T-helper 2 cell treated with Interferon-gamma antibody and Interleukin-4, amounts not matched to agents 5 μg/mL and 100 μg/mL, for 36 hours (primary cell): ENCODE measurements at regions not wholly inside any gene's neighbourhood (a gene's known extent, or its start where the extent isn't known, plus 50 kb on each side); places are given as distances from the start of the nearest gene placed in this dataset.

ENCODE experiments used
- DNase-seq: peaks from one replicate; pipeline ENCODE4 v3.0.0; 2021; ENCODE audit warnings: low spot score
- H3K27ac Mint-ChIP-seq: one replicate; pipeline ENCODE4 v1.8.0; 2021; ENCODE audit warnings: mild to moderate bottlenecking, mixed read lengths
- H3K27me3 Mint-ChIP-seq: one replicate; pipeline ENCODE4 v1.8.0; 2021; ENCODE audit warnings: low read depth, mixed read lengths
- H3K36me3 Mint-ChIP-seq: one replicate; pipeline ENCODE4 v1.8.0; 2021; ENCODE audit warnings: low read depth, mixed read lengths
- H3K4me1 Mint-ChIP-seq: one replicate; pipeline ENCODE4 v1.8.0; 2021; ENCODE audit warnings: low read depth, mixed read lengths
- H3K4me3 Mint-ChIP-seq: one replicate; pipeline ENCODE4 v1.8.0; 2022; ENCODE audit warnings: mild to moderate bottlenecking, moderate library complexity, mixed read lengths
- H3K9me3 Mint-ChIP-seq: one replicate; pipeline ENCODE4 v1.8.0; 2021; ENCODE audit warnings: mixed read lengths

- Mint-ChIP-seq H3K36me3 (no peaks in the 10 kb centered on the region), H3K27me3 (no peaks in the 10 kb centered on the region), H3K4me1 (no peaks in the 10 kb centered on the region), H3K4me3 (no peak overlapping the region), H3K27ac (no peak overlapping the region), H3K9me3 (no peaks in the 10 kb centered on the region)
- no peak for DNase-seq
Observed at GRCh38 chr4:173698557-173699262, 168.7 kb upstream of the HAND2 start.

GRCh38 chr4:173697840-173698239 lies 167.8 kb upstream of the HAND2 start:
- no peaks in the 10 kb centered on the region for H3K4me1 Mint-ChIP-seq
- no peaks in the 10 kb centered on the region for H3K36me3 Mint-ChIP-seq
- no peak overlapping the region for H3K27ac Mint-ChIP-seq
- H3K9me3 Mint-ChIP-seq = no peaks in the 10 kb centered on the region
- DNase-seq = no peak
- H3K27me3 Mint-ChIP-seq = no peaks in the 10 kb centered on the region
- H3K4me3 Mint-ChIP-seq = no peak overlapping the region

- H3K27me3 Mint-ChIP-seq = no peaks in the 10 kb centered on the region
- no peaks in the 10 kb centered on the region for H3K9me3 Mint-ChIP-seq
- H3K27ac Mint-ChIP-seq = no peak overlapping the region
- H3K4me1 Mint-ChIP-seq = no peaks in the 10 kb centered on the region
- no peaks in the 10 kb centered on the region for H3K36me3 Mint-ChIP-seq
- no peak overlapping the region for H3K4me3 Mint-ChIP-seq
- DNase-seq = no peak
Observed at GRCh38 chr4:173696551-173696950, 166.5 kb upstream of the HAND2 start.

- H3K36me3 Mint-ChIP-seq = no peaks in the 10 kb centered on the region
- DNase-seq = no peak
- no peaks in the 10 kb centered on the region for H3K9me3 Mint-ChIP-seq
- H3K4me1 Mint-ChIP-seq = no peaks in the 10 kb centered on the region
- H3K27ac Mint-ChIP-seq = no peak overlapping the region
- H3K27me3 Mint-ChIP-seq = no peaks in the 10 kb centered on the region
- no peak overlapping the region for H3K4me3 Mint-ChIP-seq
Observed at GRCh38 chr4:173696011-173696410, 166.0 kb upstream of the HAND2 start.

GRCh38 chr4:173685831-173686210 lies 155.8 kb upstream of the HAND2 start:
- DNase-seq = no peak
- no peaks in the 10 kb centered on the region for H3K27me3 Mint-ChIP-seq

GRCh38 chr4:173685165-173685830 lies 155.3 kb upstream of the HAND2 start:
- Mint-ChIP-seq H3K4me1 (no peaks in the 10 kb centered on the region), H3K4me3 (no peak overlapping the region), H3K27me3 (no peaks in the 10 kb centered on the region), H3K9me3 (no peaks in the 10 kb centered on the region), H3K36me3 (no peaks in the 10 kb centered on the region), H3K27ac (no peak overlapping the region)
- no peak for DNase-seq

More at GRCh38 chr4:173685831-173686210, 155.8 kb upstream of the HAND2 start:
- H3K36me3 Mint-ChIP-seq = no peaks in the 10 kb centered on the region
- H3K4me1 Mint-ChIP-seq = no peaks in the 10 kb centered on the region
- H3K9me3 Mint-ChIP-seq = no peaks in the 10 kb centered on the region
- no peak overlapping the region for H3K27ac Mint-ChIP-seq
- H3K4me3 Mint-ChIP-seq = no peak overlapping the region

GRCh38 chr4:173684223-173684622 lies 154.2 kb upstream of the HAND2 start:
- no peak overlapping the region for H3K4me3 Mint-ChIP-seq
- H3K4me1 Mint-ChIP-seq = no peaks in the 10 kb centered on the region
- no peaks in the 10 kb centered on the region for H3K9me3 Mint-ChIP-seq
- no peak overlapping the region for H3K27ac Mint-ChIP-seq
- H3K36me3 Mint-ChIP-seq = no peaks in the 10 kb centered on the region
- no peak for DNase-seq
- H3K27me3 Mint-ChIP-seq = no peaks in the 10 kb centered on the region

- Mint-ChIP-seq H3K9me3 (no peaks in the 10 kb centered on the region), H3K4me3 (no peak overlapping the region), H3K36me3 (no peaks in the 10 kb centered on the region), H3K27ac (no peak overlapping the region), H3K4me1 (no peaks in the 10 kb centered on the region), H3K27me3 (no peaks in the 10 kb centered on the region)
- DNase-seq = no peak
Observed at GRCh38 chr4:173682609-173683008, 152.6 kb upstream of the HAND2 start.

GRCh38 chr4:173680278-173680677 lies 150.2 kb upstream of the HAND2 start:
- Mint-ChIP-seq H3K27ac (no peak overlapping the region), H3K27me3 (no peaks in the 10 kb centered on the region), H3K9me3 (no peaks in the 10 kb centered on the region), H3K4me3 (no peak overlapping the region), H3K36me3 (no peaks in the 10 kb centered on the region), H3K4me1 (no peaks in the 10 kb centered on the region)
- DNase-seq = no peak

- Mint-ChIP-seq H3K9me3 (no peaks in the 10 kb centered on the region), H3K4me3 (no peak overlapping the region), H3K36me3 (no peaks in the 10 kb centered on the region), H3K27me3 (no peaks in the 10 kb centered on the region), H3K27ac (no peak overlapping the region), H3K4me1 (no peaks in the 10 kb centered on the region)
- no peak for DNase-seq
Observed at GRCh38 chr4:173675446-173675845, 145.4 kb upstream of the HAND2 start.

- Mint-ChIP-seq H3K4me1 (no peaks in the 10 kb centered on the region), H3K27ac (no peak overlapping the region), H3K36me3 (no peaks in the 10 kb centered on the region), H3K4me3 (no peak overlapping the region), H3K9me3 (peaks cover 6% of the 10 kb centered on the region), H3K27me3 (no peaks in the 10 kb centered on the region)
- DNase-seq = no peak
Observed at GRCh38 chr4:173669460-173670179, 139.6 kb upstream of the HAND2 start.

- DNase-seq = no peak
- Mint-ChIP-seq H3K36me3 (no peaks in the 10 kb centered on the region), H3K4me3 (no peak overlapping the region), H3K4me1 (no peaks in the 10 kb centered on the region), H3K27me3 (no peaks in the 10 kb centered on the region), H3K9me3 (no peaks in the 10 kb centered on the region), H3K27ac (no peak overlapping the region)
Observed at GRCh38 chr4:173661001-173661400, 131.0 kb upstream of the HAND2 start.

- no peaks in the 10 kb centered on the region for H3K36me3 Mint-ChIP-seq
- no peak for DNase-seq
- no peak overlapping the region for H3K4me3 Mint-ChIP-seq
- no peaks in the 10 kb centered on the region for H3K4me1 Mint-ChIP-seq
- no peak overlapping the region for H3K27ac Mint-ChIP-seq
- no peaks in the 10 kb centered on the region for H3K27me3 Mint-ChIP-seq
- H3K9me3 Mint-ChIP-seq = no peaks in the 10 kb centered on the region
Observed at GRCh38 chr4:173656898-173657297, 126.9 kb upstream of the HAND2 start.

GRCh38 chr4:173652283-173652931 lies 122.4 kb upstream of the HAND2 start:
- Mint-ChIP-seq H3K27me3 (no peaks in the 10 kb centered on the region), H3K9me3 (no peaks in the 10 kb centered on the region)

More at GRCh38 chr4:173652283-173652931, 122.4 kb upstream of the HAND2 start:
- no peaks in the 10 kb centered on the region for H3K36me3 Mint-ChIP-seq
- no peaks in the 10 kb centered on the region for H3K4me1 Mint-ChIP-seq
- no peak overlapping the region for H3K4me3 Mint-ChIP-seq
- no peak for DNase-seq
- no peak overlapping the region for H3K27ac Mint-ChIP-seq
